SH-SY5Y (cell line): ENCODE measurements at regions not wholly inside any gene's neighbourhood (a gene's known extent, or its start where the extent isn't known, plus 50 kb on each side); places are given as distances from the start of the nearest gene placed in this dataset.

ENCODE experiments used
- GATA2 ChIP-seq: IDR thresholded peaks from 2 replicates; pipeline ENCODE4 v1.6.1; 2011; ENCODE audit warnings: mild to moderate bottlenecking, low read depth, low read length
- GATA3 ChIP-seq: IDR thresholded peaks from 2 replicates; pipeline ENCODE4 v1.6.1; 2011; ENCODE audit warnings: low read depth, mild to moderate bottlenecking, low read length, moderate library complexity

DNA sequence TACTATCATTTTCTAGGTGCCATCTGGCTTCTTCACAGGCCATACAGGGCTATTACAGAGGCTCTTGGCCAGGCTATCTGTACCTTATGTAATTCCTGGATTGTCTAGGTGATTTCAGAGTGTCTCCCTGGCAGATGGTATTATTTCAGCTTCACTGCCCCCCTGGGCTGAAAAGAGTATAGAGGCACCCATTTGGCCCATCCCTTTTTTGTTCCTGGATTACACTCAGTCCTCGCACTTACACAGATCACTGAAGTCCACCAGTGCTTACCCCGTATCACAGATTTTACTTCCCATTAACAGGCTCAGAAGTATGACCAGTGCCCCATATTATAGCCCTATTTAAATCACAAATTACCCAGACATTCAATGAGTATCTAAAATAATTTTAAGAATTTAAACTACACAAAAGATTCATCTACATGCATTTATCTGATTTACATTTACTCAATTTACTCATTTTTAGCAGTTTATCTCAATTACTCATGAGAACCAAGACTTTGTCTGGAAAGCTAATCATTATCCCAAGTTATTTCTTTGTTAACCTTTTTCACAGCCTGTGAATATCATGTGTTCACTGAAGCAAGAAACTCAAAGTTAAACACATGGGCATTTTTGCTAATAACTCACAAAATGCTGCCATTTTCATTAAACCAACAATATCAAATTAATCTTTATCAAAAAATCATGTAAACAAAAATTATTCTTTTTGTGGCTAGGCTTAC, 121.0 kb downstream of the PCDH20 start:
- TF ChIP-seq GATA3 (no peak), GATA2 (no peak)
